Esophagus (tissue), 2 donors: ENCODE measurements at regions not wholly inside any gene's neighbourhood (a gene's known extent, or its start where the extent isn't known, plus 50 kb on each side); places are given as distances from the start of the nearest gene placed in this dataset.
"Not testable (repeated sequence)": the region's sequence is repeated elsewhere in the genome, so short reads cannot be mapped to it uniquely, and the experiment has no call there.

Experiments
- H3K27ac ChIP-seq, 2 donors: one replicate each; pipeline ENCODE4 v1.5.1; 2013; ENCODE audit warnings: low read depth in 2 of 2, mild to moderate bottlenecking in 2 of 2, inconsistent platforms in 1 of 2, low read length in 1 of 2, moderate library complexity in 1 of 2
- H3K27me3 ChIP-seq, 2 donors: one replicate each; pipeline ENCODE4 v1.6.1; 2013; ENCODE audit warnings: low read length in 2 of 2, control low read depth in 1 of 2, mild to moderate bottlenecking in 1 of 2; ENCODE audit not compliant: insufficient read depth in 2 of 2, control insufficient read depth in 1 of 2
- H3K36me3 ChIP-seq, 2 donors: one replicate each; pipeline ENCODE4 v1.6.1; 2013; ENCODE audit warnings: low read length in 1 of 2; ENCODE audit not compliant: control insufficient read depth in 2 of 2, insufficient read depth in 2 of 2
- H3K4me1 ChIP-seq, 2 donors: one replicate each; pipeline ENCODE4 v1.6.1; 2013; ENCODE audit warnings: low read length in 1 of 2; ENCODE audit not compliant: control insufficient read depth in 2 of 2, insufficient read depth in 2 of 2
- H3K4me3 ChIP-seq, 2 donors: one replicate each; pipeline ENCODE4 v1.5.1; 2013; ENCODE audit warnings: low read length in 2 of 2, mild to moderate bottlenecking in 2 of 2, low read depth in 1 of 2, moderate library complexity in 1 of 2
- H3K9me3 ChIP-seq, 2 donors: one replicate each; pipeline ENCODE4 v1.6.1; 2013; ENCODE audit warnings: mild to moderate bottlenecking in 2 of 2, low read depth in 1 of 2, low read length in 1 of 2, moderate library complexity in 1 of 2; ENCODE audit not compliant: control insufficient read depth in 2 of 2, insufficient read depth in 1 of 2
- WGBS, 2 donors: extraction: QIAGEN DNeasy Blood & Tissue Kit; methylation state at CpG; one replicate each; pipeline ENCODE4 v1.1.7; 2013; 5-methylcytosine and 5-hydroxymethylcytosine counted together
- donor health status: healthy with polysubstance abuse.
- donor health status: Bipolar disorder and iron deficiency.

DNA sequence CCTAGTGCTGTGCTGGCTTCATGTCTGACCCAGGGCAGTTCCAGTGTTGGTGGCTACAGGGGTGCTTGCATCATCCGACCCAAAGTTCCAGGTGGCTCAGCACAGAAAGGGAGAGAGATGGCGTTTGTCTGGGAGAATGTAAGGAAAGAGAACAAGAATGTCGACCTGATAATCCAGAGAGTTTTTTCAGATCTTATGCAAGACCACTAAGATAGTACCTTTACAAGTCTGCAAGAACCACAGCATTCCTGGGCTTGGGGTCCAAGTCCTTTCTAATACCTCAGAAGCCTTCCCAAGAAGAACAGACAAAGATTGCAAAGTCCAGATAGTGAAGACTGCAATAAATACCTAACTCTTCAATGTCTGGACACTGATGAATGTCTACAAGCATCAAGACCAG is 363.0 kb upstream of the TOM1L1 start:
- H3K4me3 ChIP-seq = no peak overlapping the region
- H3K4me1 ChIP-seq = no peaks in the 10 kb centered on the region
- no peaks in the 10 kb centered on the region for H3K27me3 ChIP-seq
- peaks cover 0 to 2% of the 10 kb centered on the region in 2 donors for H3K9me3 ChIP-seq
- 79 to 82% methylated on average over 3 of the region's 3 CpGs for WGBS, 2 donors
- H3K36me3 ChIP-seq = no peaks in the 10 kb centered on the region
- H3K27ac ChIP-seq = no peak overlapping the region

DNA sequence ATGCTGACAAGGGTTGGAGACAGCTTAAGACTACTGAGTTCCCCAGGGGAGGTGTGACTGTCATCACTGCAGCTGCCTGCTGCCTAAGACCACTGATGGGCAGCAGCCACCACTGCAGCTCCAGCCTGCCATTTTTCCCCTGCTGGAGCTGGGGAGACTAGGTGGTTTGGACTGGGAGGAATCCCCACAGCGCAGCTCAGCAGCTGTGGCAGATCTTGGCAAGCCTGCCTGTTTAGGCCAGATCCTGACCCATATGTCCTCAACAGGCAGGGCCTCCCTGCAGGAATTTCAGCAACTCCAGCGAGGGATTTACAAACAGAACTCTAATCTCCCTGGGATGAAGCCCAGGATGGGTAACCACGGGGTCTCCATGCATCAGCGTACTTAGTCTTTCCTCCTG is 356.4 kb upstream of the TOM1L1 start:
- WGBS, 2 donors = 54 to 57% methylated on average over 4 of the region's 4 CpGs
- no peaks in the 10 kb centered on the region for H3K9me3 ChIP-seq
- H3K27me3 ChIP-seq = no peaks in the 10 kb centered on the region
- H3K27ac ChIP-seq = no peak overlapping the region
- no peak overlapping the region for H3K4me3 ChIP-seq
- no peaks in the 10 kb centered on the region for H3K4me1 ChIP-seq
- H3K36me3 ChIP-seq = no peaks in the 10 kb centered on the region

DNA sequence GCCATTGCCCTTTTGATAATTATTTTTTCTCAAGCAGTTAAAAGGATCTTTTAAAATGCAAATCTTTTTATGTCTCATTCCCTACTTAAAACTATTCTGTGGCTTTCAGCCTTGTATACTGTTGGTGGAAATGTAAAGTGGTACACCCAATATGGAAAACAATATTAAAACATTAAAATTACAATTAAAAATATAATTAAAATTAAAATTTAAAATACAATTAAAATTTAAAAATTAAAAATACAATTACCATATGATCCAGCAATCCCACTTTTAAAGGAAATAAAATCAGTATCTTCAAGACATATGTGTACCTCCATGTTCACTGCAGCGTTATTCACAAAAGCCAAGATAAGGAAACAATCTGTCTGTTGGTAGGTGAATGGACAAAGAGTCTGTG is 340.8 kb upstream of the TOM1L1 start:
- no peaks in the 10 kb centered on the region for H3K4me1 ChIP-seq
- no peaks in the 10 kb centered on the region for H3K27me3 ChIP-seq
- H3K9me3 ChIP-seq = no peaks in the 10 kb centered on the region
- no peaks in the 10 kb centered on the region for H3K36me3 ChIP-seq
- H3K27ac ChIP-seq = no peak overlapping the region
- no peak overlapping the region for H3K4me3 ChIP-seq
- WGBS, 2 donors = 95 to 96% methylated on average over 1 of the region's 1 CpG

DNA sequence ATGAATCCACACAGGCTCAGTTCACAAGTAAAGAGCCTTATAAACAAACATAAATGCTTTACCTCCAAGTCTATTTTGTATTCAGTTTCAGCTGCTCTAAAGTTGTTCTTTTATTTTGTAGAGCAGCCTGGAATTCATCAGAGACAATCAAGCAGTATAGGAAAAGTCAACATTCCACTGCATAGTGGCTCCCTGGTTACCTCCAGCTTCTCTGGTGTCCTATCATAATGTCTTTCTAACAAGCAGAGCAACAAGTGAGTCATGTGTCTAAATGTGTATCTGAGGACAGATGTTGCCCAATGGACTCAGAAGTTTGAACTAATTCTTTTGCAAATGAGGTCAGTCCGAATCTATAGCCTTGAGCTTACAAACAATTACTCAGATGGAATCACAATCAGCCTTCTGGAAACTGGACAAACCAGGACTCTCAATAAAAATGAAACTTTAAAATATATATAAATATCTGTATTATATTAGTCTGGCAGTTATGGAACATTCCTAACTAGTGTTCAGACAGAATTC is 292.0 kb upstream of the TOM1L1 start:
- Histone ChIP-seq H3K27me3 (no peaks in the 10 kb centered on the region), H3K9me3 (peaks cover 2 to 5% of the 10 kb centered on the region in 2 donors), H3K27ac (no peak overlapping the region), H3K36me3 (no peaks in the 10 kb centered on the region), H3K4me1 (no peaks in the 10 kb centered on the region), H3K4me3 (no peak overlapping the region)
- 50 to 70% methylated on average over 1 of the region's 1 CpG for WGBS, 2 donors

DNA sequence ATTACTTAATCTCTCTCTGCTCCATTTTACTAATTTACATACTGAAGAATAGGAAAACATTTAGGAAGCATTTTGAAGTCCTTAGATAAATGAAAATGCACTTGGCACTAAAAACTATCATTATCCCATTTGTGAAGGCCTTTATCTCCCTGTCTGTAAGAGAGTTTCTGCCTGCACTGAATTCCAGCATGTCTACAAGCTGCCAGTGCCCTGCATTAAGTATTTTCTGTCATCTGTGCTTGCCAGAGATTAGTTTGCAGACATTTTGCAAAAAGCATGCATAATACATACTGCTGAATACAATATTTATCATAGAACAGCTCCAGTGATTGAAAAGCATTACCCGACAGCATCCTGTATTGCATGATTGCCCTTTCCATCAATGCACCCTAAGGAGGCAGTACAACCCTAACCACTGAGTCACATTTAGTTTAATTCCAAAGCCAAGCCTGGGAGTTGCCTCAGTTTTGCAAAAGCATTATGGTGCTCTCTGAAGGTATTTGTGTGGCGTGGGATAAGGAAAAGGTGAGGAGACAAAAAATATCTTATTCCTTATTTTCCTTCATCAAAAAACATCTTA is 280.2 kb upstream of the TOM1L1 start:
- Histone ChIP-seq H3K4me3 (no peak overlapping the region), H3K9me3 (peaks cover 4 to 5% of the 10 kb centered on the region in 2 donors), H3K4me1 (no peaks in the 10 kb centered on the region), H3K36me3 (no peaks in the 10 kb centered on the region), H3K27me3 (no peaks in the 10 kb centered on the region), H3K27ac (no peak overlapping the region)
- 79 to 88% methylated on average over 2 of the region's 2 CpGs for WGBS, 2 donors

DNA sequence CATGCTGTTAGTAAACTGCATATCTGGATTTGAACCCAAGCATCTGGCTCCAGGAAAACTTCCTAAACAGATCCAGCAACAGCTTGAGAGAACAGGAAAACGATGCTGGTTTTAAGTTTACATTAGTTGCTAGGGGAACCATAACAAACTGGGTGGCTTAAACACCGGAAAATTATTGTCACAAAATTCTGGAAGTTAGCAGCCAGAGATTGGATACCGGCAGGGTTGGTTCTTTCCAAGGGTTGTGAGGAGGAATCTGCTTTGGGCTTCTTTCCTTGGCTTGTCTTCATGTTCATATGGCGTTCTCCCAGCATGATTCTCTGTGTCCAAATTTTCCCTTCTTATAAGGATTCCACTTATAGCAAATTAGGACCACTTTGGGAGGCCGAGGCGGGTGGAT is 276.9 kb upstream of the TOM1L1 start:
- Histone ChIP-seq H3K9me3 (peaks cover 0 to 1% of the 10 kb centered on the region in 2 donors), H3K36me3 (no peaks in the 10 kb centered on the region), H3K27me3 (no peaks in the 10 kb centered on the region), H3K4me3 (no peak overlapping the region), H3K4me1 (no peaks in the 10 kb centered on the region), H3K27ac (no peak overlapping the region)
- 59 to 64% methylated on average over 6 of the region's 6 CpGs for WGBS, 2 donors

DNA sequence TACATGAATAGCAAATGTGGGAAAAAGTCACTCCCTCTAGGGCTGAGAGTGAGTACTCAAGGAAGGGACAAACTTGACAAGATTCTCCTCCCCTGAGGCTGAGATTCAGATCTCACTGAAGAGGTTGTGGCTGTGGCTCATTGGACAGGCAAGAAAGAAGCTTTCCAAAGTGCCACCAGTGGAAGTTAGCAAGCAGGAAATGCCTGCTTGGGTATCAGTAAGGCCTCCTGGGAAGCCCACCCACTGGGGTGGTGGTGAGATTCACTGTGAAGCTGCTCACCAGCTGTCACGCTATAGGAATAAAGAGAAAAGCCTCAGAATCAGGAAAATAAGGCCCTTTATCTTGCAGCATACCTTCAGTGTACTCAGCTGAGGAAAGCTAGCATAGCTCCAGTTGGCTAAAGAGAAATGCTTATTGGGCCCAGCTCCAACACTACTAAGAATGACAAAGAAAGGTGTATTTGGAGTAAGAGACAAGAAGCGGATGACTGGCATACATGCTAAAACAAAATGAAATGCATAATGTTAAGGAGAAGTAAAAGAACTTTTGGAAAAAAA is 274.4 kb upstream of the TOM1L1 start:
- Histone ChIP-seq H3K27ac (no peak overlapping the region), H3K4me1 (no peaks in the 10 kb centered on the region), H3K9me3 (no peaks in the 10 kb centered on the region), H3K4me3 (no peak overlapping the region), H3K36me3 (no peaks in the 10 kb centered on the region), H3K27me3 (no peaks in the 10 kb centered on the region)
- WGBS, 2 donors = 48 to 52% methylated on average over 2 of the region's 2 CpGs

DNA sequence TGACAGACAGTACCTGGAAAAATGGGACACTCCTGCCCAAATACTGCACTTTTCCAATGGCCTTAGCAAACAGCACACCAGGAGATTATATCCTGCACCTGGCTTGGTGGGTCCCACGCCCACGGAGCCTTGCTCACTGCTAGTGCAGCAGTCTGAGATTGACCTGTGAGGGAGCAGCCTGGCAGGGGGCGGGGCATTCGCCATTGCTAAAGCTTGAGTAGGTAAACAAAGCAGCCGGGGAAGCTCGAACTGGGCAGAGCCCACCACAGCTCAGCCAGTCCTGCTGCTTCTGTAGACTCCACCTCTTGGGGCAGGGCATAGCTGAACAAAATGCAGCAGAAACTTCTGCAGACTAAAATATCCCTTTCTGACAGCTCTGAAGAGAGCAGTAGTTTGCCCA is 261.2 kb upstream of the TOM1L1 start:
- not testable (repeated sequence) for H3K9me3 ChIP-seq, H3K27ac ChIP-seq, H3K27me3 ChIP-seq, H3K4me1 ChIP-seq, H3K36me3 ChIP-seq, H3K4me3 ChIP-seq
- whole genome bisulfite sequencing, 2 donors = 80 to 86% methylated on average over 6 of the region's 6 CpGs

DNA sequence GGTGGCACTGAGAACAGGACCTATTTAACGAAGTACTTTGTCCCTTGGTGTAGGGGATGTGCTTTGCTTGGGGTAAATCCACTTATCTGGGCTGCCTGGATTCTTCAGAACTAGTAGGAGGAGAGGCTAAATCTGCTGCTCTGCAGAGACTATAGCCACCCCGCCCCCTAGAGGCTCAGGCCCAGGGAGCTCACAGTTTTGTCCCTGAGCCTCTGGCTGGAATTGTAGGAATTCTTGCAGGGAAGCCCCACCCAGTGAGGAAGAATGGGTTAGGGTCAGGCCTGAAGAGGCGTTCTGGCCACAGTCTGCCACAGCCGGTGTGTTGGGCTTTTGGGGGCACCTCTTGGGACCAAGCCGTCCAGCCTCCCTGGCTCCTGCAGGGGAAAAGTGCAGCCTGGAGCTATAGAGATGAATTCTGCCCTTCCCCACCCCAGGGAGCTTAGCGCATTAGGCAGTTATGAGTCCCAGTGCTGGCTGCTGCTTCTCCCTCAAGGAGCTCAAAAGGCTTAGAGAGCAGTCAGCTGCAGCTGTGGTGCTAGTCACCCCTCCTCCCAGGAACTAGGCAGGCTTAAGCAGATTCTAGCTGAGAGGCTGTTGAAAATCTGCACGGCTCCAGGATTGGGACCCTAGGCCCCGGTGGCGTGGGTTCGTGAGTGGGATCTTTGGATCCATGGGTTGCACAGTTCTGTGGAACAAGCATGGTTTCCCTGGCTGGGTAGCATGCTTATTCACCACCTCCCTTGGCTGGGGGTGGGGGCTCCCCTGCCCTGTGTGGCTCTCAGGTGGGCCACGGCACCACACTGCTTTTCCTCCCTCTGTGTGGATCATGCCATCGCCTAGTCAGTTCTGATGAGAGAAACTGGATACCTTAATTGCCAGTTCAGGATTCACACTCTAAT is 237.4 kb upstream of the TOM1L1 start:
- H3K9me3 ChIP-seq = peaks cover 0 to 7% of the 10 kb centered on the region in 2 donors
- no peaks in the 10 kb centered on the region for H3K4me1 ChIP-seq
- 87 to 91% methylated on average over 12 of the region's 12 CpGs for WGBS, 2 donors
- no peaks in the 10 kb centered on the region for H3K27me3 ChIP-seq
- H3K4me3 ChIP-seq = no peak overlapping the region
- no peak overlapping the region for H3K27ac ChIP-seq
- no peaks in the 10 kb centered on the region for H3K36me3 ChIP-seq
